NCI-H187 (cell line): ENCODE measurements at regions not wholly inside any gene's neighbourhood (a gene's known extent, or its start where the extent isn't known, plus 50 kb on each side); places are given as distances from the start of the nearest gene placed in this dataset.
"Not testable (repeated sequence)": the region's sequence is repeated elsewhere in the genome, so short reads cannot be mapped to it uniquely, and the experiment has no call there.

Source experiments
- DNase-seq, 2 experiments: peaks; one replicate each; lab custom pipeline; 2025; lab: John Stamatoyannopoulos, UW

DNA sequence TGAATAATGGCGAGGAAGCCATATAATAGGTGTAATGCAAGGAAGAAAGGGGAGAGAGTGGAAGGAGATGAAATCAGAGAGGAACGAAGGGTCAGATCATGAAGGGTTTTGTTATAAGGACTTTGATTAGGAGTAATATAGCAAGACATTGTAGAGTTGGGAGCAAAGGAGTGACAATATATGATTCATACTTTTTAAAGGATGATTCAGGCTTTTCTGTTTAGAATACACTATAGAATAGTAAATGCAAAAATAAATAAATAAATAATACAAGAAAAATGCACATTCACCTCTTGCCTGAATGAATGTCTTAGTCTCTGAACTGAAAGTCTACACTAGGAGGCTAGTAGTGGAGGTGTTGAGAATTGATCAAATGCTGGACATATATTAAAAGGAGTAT lies 1524.4 kb upstream of the AGA start:
- DNase-seq = no peak

DNA sequence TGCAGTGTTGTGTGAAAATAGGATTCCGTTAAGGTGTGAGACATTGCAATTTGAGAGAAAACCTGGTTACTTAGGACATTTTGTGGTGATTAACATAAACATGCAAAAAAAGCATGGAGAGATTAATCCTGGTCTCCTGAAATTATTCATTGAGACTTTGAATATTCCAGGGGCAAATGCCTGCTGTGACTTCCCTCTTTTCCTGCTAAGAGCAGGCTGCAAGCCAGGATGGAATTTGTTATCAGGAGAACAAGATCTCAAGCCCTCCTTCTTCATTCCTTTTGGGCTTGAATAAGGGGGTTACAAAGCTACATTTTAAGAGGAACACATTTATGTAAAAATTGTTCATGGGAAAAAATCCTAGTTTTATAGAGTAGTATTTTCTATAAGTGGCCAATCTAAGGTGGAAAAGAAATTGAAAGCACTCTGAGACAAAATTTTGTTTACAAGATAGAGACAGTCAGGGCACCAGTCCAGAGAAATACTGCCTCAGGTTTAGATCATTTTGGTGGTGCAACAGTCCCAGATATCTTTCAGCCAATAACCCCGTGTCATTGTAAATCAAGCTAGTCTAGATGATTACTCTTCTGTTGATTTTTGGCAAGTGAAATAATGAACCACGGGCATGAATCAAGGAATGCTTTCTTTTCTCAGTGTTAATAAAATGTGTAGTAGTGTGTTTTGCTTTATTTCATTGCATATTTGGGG lies 1528.3 kb upstream of the AGA start:
- no peak for DNase-seq

DNA sequence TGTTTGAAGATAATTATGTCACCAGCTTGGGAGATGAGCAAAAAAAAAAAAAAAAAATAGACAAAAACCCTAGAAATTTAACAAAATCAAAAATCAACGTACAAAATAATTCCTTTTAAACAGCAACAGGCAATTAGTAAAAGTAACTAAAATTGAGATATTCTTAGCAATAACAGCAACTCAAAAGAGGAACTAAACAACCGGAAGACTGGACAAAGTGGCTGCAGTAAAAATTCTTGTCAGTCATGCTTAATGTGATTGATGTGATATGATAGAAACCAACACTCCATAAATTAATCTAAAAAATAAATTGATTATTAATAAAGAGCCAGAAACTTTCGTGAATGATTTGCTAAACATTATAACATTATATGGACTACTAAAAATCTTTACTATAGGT lies 1534.6 kb upstream of the AGA start:
- no peak for DNase-seq

DNA sequence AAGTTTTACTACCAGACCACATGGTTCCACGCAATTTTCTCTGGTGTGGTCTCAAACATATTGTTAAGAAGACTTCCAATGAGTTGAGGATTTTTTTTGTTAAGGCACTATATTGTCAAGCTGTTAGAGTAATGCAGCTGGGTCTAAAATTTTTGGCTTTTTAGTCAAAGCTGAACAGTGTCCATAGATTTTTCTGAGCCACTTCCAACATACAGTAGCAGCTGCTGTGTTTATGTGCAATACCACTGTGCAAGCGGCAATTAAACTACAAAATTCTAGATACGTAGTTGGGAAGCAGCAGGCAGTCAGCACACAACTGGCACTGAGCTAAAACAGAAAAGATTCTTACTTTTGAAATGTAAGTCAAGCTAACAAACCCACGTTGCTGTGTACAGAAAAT lies 1551.1 kb upstream of the AGA start:
- DNase-seq = no peak

DNA sequence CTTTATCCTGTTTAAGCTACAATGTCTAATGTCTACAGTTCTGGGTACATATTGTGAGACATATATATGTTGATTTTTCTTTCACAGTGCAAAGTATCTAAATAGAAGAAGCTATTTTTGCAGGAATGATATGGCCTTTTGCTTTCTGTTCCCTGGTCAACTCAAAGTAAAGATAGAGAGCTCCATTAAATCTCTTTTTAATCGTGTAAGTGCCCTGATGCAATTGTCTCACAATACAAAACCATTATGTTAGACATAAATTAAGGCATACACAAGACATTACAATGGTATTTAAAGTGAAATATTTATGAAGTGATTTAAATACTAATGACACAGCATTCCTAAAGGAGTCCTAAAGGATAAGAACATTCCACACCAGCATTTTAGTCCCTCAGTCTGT lies 1559.7 kb upstream of the AGA start:
- DNase-seq = no peak

DNA sequence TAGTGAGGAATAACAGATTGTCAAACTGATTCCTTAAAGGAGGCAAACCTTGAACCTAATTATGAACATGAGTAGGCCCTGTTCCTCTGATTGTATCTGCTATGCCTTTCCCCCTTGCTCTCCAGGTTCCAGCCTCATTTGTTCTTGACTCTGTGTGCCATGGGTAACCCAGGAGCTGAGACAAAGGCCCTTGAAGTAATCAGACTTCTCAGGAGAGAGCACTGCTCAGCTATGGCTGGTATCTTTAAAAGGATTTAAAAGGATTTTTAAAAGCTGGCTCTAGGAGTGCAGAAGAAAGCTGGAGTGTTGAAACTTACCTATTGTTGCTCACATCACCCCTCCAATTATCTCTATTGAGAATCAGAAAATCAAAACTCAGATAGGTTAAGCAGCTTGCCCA lies 1565.5 kb upstream of the AGA start:
- DNase-seq = no peak

DNA sequence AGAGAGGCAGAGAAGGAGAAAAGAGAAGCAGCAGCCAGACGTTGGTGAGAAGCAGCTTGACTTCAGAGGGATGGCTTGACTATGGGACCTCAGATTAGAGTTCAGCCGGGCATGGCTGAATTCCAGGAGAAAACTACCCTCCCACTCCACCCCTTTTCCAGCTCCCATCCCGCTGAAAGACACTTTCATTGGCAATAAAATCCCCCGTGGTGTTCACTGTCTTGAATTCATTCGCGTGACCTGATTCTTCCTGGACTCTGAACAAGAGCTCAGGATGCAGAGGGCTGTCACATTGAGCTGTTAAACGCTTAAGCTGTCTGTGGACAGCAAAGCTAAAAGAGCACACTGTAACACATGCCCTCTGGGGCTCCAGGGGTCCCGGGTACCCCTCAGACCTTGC lies 1575.3 kb upstream of the AGA start:
- no peak for DNase-seq

DNA sequence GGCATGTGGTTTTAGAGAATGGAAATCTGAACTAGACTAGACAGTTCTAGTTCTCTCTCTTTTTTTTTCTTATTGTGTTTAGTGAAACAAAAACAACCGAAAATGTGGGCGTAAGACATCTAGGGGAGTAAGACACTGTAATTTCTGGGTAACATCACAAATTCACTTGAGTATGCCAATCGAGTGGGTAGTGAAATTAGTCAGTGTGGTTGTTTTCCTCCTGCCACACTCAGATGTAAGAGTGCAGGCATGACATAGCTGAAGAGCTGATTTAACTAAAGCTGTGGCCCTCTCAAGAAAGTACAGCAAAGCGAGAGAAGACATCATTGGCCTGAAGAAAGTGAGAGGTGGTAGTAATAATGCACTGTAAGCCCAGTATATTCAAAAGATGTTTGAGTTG lies 1585.3 kb upstream of the AGA start:
- DNase-seq = no peak

DNA sequence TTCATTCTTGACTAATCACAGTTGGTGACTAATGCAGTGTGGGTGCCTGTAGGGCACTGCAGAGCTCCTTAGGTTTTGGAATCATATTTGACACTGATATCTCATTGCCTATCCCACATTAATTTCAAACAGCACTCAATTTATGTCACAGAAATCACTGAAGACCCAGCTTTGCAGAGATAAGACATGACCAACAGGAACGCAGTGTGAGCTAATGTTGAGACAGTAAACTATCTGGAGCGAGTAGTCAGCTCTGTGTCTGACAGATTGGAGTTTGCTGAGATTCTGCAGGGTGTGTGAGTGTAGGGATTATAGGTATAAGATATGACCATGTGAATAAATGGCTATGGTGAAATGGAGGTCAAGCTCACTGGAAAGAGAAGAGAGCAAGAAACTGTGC lies 1586.1 kb upstream of the AGA start:
- no peak for DNase-seq

DNA sequence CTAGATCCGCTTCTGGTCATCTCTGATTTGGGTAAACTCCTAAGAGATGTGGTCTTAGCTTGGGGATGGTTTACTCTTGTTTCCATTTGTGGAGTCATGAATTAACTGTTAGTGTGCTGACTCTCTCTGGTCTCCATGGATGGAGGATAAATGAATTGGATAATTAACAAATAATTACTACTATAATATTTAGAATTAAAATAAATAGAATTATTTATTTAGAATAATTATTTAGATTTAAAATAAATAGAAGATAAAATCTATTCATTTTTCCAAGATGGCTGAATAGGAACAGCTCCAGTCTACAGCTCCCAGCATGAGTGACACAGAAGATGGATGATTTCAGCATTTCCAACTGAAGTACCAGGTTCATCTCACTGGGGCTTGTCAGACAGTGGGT lies 1587.4 kb upstream of the AGA start:
- no peak for DNase-seq

DNA sequence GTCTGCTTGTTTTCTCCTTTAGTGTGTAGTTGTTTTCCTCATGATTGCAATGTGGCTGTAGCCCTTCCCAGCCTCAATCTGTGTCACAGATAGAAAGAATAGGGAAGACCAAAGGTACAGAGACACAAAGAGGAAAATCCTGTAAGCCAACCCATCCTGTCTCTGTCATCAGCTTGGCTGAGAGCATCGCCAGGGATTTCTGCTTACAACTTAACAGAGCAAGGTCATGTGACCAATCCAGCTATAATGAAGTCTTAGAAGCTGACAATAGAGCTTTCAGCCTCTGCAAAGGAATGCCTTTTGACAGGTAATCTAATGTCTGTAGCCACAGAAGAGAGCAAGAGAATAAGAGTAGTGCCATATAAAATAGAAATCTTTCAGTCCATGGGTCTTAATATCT lies 1598.0 kb upstream of the AGA start:
- DNase-seq = no peak

DNA sequence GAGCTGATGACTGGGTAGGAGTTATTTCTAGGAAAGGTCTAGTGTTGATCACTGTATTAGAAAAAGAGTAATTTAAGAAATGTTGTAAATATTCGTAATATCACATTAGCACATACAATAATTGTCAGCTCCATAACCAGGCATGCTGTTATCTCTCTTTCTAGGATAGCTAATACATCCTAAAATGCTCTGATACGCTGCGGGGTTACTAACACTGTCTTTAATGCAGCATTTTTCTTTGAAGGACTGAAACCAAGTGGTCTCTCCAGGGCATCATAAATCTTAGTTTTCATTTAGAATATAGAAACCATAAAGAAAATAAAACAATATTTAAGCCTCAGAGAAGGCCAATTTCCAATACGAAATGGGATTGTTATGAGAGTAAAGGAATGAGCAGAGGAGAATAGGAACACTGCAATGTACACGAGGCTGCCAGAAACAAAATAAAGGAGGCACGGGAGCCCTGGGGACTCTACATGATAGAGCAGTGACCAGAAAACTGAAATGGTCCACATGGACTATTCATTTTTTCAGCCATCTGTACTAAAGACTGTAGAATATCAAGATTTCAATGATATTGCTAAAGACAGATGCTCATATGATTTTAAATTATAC lies 1606.7 kb upstream of the AGA start:
- no peak for DNase-seq

DNA sequence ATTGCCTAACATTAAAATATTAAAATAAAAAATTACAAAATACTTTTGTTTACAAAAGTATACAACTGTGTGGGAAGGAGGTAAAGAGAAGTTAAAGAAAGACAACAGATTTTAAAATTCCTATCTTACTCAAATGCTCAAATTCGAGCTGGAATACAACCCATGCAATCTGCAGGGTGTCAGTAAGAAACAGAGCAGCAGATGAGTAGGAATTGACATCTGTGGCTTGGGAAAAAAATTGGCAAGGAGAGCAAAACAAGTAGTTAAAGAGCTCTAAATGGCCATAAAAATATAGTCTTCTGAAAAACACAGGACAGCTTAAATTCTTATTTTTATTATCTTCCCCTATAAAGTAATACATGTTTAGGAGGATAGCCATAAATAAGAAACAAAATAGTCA lies 1609.0 kb upstream of the AGA start:
- no peak for DNase-seq

DNA sequence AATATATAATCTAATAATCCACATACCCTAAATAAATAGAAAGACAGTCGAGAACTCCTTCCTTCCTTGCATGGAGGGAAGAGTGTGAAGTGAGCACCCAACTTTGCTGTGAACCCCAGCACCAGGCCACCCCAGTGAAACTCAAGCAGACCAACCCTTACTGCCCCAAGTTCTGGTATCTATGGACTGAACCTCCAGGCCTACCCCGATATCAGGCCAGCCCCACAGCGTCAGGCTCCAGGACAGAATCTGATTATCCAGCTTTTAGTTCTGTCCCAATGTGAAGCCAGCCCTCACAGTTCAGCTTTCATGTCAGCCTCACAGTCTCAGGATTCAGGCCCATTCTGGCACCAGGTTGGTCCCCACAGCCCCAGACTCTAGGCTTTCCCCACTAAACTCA lies 1617.2 kb upstream of the AGA start:
- no peak for DNase-seq

DNA sequence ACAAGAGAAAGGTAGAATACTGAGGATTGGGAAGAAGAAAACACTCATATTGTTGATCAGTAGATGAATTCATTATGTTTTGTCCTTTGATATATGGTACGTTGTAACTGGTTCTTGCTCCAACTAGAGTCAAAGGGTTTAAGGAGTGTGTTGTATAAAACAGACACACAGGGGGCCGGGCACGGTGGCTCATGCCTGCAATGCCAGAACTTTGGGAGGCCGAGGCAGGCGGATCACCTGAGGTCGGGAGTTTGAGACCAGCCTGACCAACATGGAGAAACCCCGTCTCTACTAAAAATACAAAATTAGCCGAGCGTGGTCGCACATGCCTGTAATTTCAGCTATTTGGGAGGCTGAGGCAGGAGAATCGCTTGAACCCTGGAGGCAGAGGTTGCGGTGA lies 1624.0 kb upstream of the AGA start:
- DNase-seq = not testable (repeated sequence)

DNA sequence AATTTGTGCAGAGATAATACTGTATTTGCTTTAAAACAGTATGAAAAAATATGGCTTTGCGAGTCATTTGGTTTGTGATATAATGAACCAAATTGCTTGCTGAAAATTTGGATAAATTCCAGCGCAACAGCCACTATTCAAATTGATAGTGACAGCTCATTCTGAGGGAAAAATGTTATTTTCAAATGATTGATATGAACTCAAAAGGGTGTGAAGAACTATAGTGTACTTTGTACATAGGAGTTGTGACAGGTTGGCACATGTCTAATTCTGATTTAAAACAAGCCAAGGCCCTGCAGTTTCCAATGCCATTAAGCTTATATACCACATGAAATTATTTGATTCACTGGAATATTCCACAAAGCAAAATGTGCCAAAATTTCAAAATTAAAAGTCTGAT lies 1628.9 kb upstream of the AGA start:
- DNase-seq = no peak

DNA sequence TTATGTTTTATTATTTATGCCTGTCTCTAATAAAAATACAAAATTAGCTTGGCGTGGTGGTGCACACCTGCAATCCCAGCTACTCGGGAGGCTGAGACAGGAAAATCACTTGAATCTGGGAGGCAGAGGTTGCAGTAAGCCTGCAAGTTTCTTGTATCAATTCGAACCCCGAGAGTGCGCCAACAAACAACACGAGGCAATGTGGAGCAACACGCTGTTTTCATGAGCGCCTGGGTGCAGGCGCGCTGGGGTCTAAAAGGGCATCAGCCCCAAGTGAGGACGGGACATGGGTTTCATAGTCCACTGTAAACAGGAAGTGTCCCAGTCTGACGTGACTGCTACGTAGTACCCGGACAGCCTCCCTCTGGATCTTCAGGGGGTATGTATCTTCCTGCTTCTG lies 1634.6 kb upstream of the AGA start:
- DNase-seq = no peak

DNA sequence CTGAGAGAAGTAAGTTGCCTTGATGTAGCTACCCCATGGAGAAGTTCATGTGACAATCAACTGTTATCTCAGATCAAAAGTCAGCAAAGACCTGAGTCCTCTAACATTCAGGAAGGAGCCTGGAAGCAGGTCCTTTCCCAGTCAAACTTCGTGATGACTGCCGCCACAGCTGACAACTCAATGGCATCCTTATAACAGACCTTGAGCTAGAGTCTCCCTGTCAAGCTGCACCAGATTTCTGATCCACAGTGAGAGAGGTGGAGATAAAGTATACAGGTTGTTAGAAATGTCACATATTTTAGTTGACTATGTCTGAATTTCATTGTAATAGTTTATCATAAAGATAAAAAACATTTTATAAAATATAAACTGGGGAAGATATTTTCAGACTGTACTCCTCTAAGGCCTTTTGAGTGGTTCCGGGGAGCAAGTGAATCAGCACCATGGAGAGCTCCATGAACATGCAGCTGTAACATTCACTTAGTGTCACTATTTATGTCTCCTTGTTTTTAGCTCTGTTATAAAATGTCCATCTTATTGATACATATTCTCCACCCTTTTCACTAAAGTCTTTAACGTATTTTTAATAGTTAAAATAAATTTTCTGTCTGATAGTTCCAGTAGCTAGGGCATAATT lies 1653.5 kb upstream of the AGA start:
- no peak for DNase-seq

DNA sequence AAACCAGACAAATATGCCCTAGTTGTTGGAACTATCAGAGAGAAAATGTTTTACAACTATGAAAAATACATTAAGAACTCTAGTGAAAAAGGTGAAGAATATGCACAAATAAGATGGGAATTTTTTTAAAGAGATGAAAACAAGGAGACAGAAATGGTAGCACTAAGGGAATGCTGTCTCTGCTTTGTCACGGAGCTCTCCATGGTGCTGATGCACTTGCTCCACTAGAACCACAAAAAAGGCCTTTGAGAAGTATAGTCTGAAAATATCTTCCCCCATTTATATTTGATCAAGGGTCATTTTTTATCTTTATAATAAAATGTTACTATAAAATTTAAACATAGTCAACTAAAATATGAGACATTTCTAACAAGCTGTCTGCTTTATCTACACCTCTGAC lies 1655.5 kb upstream of the AGA start:
- DNase-seq = no peak

DNA sequence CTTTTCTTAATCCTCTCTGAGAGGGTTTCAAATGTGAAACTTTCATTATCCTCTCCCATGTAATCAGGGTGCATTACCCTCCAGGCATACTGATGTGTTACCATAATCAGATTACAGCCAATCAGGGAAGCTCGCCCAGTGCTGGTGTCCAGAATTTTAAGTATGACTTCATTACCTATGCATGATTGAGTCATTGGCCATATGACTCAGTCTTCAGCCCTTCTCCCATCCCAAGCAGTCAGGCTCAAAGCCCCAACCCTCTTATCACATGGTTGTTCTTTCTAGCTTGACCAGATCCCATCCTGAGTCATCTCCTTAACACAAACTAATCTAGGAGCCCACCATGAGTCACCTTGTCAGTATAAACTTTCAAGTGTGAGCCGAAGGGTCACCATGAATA lies 1668.1 kb upstream of the AGA start:
- DNase-seq = no peak

DNA sequence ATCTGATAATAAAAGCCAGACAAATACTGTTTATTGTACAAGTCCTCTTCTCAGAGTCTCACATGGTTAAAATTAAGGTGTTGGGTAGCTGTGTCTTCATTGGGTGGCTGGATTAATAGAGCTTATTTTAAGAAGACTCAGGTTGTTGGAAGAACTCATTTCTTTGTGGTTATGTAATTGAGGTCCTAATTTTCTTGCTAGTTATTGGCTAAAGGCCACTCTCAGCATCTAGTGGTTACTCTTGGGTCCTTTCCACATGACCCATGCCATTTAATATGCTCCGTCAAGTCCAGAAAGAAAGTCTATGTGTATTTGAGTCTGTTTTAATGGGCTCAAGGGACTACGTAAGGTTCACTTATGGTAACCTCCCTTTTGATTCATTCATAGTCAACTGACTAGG lies 1668.6 kb upstream of the AGA start:
- no peak for DNase-seq

DNA sequence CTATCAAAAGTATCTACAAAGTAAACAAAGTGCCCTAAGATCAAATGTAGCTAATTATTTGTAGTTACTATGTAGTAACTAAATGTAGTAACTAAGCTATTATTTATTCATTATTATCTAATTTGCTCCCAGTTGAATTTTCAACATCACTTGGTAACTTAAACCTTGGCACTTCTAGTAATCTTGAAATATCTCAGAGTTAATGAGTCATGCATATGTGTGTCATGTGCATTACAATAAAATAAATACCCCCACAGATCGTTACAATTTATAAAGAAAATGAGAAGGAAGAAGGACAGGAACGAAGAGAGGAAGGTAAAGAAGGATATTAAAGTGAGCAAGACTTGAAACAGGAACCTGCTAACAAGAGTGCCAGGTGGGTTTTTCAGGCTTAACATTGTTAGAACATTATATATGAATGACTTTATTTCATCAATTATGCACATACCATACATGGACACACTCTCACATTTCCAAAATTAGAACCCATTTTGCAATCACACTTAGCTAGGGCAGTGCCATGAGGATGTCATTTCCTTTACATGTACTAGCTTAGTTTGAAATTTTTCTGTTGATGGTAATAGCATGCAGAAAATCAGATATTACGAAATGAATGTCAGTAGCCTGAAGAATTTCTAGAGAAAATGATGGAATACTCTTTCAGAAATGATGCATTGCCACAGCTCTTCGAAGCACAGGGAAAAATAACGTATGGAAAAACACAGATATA lies 1670.4 kb upstream of the AGA start:
- no peak for DNase-seq

DNA sequence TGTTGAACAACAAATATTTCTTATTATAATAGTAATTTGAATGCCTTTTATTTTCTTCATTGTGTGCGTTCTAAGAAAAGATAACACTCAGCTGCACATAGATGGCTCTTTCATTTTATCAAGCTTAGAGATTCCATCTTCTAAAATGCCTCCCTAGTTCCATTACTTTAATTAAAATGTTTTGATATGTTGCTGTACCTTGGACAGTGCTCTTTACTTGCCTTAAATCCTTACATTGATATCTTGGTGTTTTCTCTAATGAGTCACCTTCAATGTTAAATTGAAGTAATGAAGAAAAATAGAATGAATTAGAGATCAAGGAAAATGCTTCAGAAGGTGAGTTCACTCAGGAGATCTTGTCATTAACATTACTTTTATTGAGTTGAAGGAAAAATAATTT lies 1672.4 kb upstream of the AGA start:
- DNase-seq = no peak
